Smooth muscle cell (in vitro differentiated cells): ENCODE measurements at regions not wholly inside any gene's neighbourhood (a gene's known extent, or its start where the extent isn't known, plus 50 kb on each side); places are given as distances from the start of the nearest gene placed in this dataset.

Source experiments
- DNase-seq: peaks from one replicate; lab custom pipeline; 2025; ENCODE audit not compliant: unreplicated experiment; lab: John Stamatoyannopoulos, UW
- H2AFZ ChIP-seq: fragments of 200-600 bp; sonication (generic); 2 replicates; pipeline ENCODE4 v1.6.0; 2016; ENCODE audit warnings: antibody characterized with exemption, low read depth, mild to moderate bottlenecking
- H3F3A ChIP-seq: fragments of 200-600 bp; sonication (generic); 2 replicates; pipeline ENCODE4 v1.6.0; 2017; ENCODE audit warnings: antibody characterized with exemption, low read depth
- H3K27ac ChIP-seq: fragments of 200-600 bp; sonication (generic); 2 replicates; pipeline ENCODE4 v1.5.1; 2016; ENCODE audit warnings: low read depth, mild to moderate bottlenecking
- H3K27me3 ChIP-seq: fragments of 200-600 bp; sonication (generic); 2 replicates; pipeline ENCODE4 v1.6.1; 2016; ENCODE audit warnings: low read depth, mild to moderate bottlenecking
- H3K36me3 ChIP-seq: fragments of 200-600 bp; sonication (generic); 2 replicates; pipeline ENCODE4 v1.5.1; 2016; ENCODE audit warnings: low read depth
- H3K4me1 ChIP-seq: fragments of 200-600 bp; sonication (generic); 2 replicates; pipeline ENCODE4 v1.5.1; 2016; ENCODE audit warnings: low read depth
- H3K4me2 ChIP-seq: fragments of 200-600 bp; sonication (generic); 2 replicates; pipeline ENCODE4 v1.6.0; 2016; ENCODE audit warnings: mild to moderate bottlenecking
- H3K4me3 ChIP-seq: fragments of 200-600 bp; sonication (generic); 2 replicates; pipeline ENCODE4 v1.5.1; 2016; ENCODE audit warnings: mild to moderate bottlenecking
- H3K79me2 ChIP-seq: fragments of 200-600 bp; sonication (generic); 2 replicates; pipeline ENCODE4 v1.6.0; 2016; ENCODE audit warnings: low read depth, mild to moderate bottlenecking
- H3K9ac ChIP-seq: fragments of 200-600 bp; sonication (generic); 2 replicates; pipeline ENCODE4 v1.6.0; 2016; ENCODE audit warnings: low read depth
- H3K9me3 ChIP-seq: fragments of 200-600 bp; sonication (generic); replicated peaks from 2 replicates; pipeline ENCODE4 v1.5.1; 2016; ENCODE audit warnings: low read depth
- H4K20me1 ChIP-seq: fragments of 200-600 bp; sonication (generic); 2 replicates; pipeline ENCODE4 v1.6.0; 2016; ENCODE audit warnings: low read depth
- WGBS: methylation state at CpG from one replicate; pipeline ENCODE4 v1.1.7; 2016; ENCODE audit warnings: low lambda C conversion rate; 5-methylcytosine and 5-hydroxymethylcytosine counted together
- TF ChIP-seq, protein P1 (sequence below): fragments of 200-600 bp; sonication (generic); IDR thresholded peaks from 2 replicates; pipeline ENCODE4 v1.5.1; 2017; ENCODE audit warnings: borderline replicate concordance, mild to moderate bottlenecking, antibody characterized with exemption; ENCODE audit not compliant: insufficient read depth, poor library complexity, severe bottlenecking

GRCh38 chr5:146965761-146966659, 87.5 kb upstream of the PPP2R2B start:
- no peaks in the 10 kb centered on the region for H3K36me3 ChIP-seq
- H3K27ac ChIP-seq = no peak overlapping the region
- no peak overlapping the region for H3K9ac ChIP-seq
- no peak overlapping the region for H3K4me3 ChIP-seq
- H3K4me2 ChIP-seq = no peak overlapping the region
- TF ChIP-seq, protein P1, sequence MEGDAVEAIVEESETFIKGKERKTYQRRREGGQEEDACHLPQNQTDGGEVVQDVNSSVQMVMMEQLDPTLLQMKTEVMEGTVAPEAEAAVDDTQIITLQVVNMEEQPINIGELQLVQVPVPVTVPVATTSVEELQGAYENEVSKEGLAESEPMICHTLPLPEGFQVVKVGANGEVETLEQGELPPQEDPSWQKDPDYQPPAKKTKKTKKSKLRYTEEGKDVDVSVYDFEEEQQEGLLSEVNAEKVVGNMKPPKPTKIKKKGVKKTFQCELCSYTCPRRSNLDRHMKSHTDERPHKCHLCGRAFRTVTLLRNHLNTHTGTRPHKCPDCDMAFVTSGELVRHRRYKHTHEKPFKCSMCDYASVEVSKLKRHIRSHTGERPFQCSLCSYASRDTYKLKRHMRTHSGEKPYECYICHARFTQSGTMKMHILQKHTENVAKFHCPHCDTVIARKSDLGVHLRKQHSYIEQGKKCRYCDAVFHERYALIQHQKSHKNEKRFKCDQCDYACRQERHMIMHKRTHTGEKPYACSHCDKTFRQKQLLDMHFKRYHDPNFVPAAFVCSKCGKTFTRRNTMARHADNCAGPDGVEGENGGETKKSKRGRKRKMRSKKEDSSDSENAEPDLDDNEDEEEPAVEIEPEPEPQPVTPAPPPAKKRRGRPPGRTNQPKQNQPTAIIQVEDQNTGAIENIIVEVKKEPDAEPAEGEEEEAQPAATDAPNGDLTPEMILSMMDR = peak; percentile 86
- no peaks in the 10 kb centered on the region for H4K20me1 ChIP-seq
- H3F3A ChIP-seq = no peaks in the 10 kb centered on the region
- 44% methylated on average over 15 of the region's 15 CpGs for WGBS
- DNase-seq = peak; percentile 8
- no peaks in the 10 kb centered on the region for H3K4me1 ChIP-seq
- H2AFZ ChIP-seq = no peak overlapping the region
- H3K79me2 ChIP-seq = no peaks in the 10 kb centered on the region
- H3K9me3 ChIP-seq = no peaks in the 10 kb centered on the region
- H3K27me3 ChIP-seq = no peaks in the 10 kb centered on the region

DNA sequence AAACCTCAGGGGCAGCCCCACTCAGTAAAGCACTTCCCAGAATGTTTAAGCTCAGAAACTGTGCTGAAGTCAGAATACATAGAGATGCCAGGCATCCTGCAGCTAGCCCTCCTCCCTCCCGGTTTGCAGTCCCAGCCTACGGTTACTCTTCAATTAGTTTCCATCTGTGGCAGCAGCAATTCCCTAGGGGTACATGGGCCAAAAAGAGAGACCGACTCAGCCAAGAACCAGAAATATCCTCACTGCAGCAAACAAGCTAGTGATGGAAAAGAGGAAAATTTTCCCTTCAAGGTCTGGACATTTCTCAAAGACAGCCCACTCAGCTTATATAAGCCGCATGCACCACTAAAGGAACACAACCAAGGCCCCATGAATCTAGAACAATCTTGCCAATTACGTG, 89.1 kb upstream of the PPP2R2B start:
- H2AFZ ChIP-seq = no peak overlapping the region
- H4K20me1 ChIP-seq = no peaks in the 10 kb centered on the region
- 78% methylated on average over 5 of the region's 5 CpGs for WGBS
- no peaks in the 10 kb centered on the region for H3K27me3 ChIP-seq
- H3K9me3 ChIP-seq = no peaks in the 10 kb centered on the region
- no peak for DNase-seq
- no peaks in the 10 kb centered on the region for H3F3A ChIP-seq
- no peak overlapping the region for H3K9ac ChIP-seq
- no peak overlapping the region for H3K4me2 ChIP-seq
- H3K79me2 ChIP-seq = no peaks in the 10 kb centered on the region
- TF ChIP-seq, protein P1 = no peak
- H3K4me3 ChIP-seq = no peak overlapping the region
- no peaks in the 10 kb centered on the region for H3K4me1 ChIP-seq
- H3K27ac ChIP-seq = no peak overlapping the region
- no peaks in the 10 kb centered on the region for H3K36me3 ChIP-seq

DNA sequence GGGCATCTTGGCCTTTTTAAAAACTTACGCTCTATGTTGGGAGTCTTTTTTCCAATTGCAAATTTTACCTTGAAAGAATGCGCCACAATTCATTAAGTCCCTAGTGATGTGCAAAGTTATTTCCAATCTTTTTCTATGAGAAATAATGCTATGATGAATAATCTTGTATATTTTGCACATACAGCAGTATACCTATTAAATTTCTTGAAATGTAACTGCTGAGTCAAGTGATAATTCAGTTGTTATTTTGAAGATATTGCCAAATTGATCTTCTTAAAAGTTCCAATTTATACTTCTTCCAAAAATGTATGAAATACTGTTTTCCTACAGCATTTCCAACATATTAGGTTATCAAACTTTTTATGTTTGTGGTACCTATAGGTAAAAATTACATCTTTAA, 92.8 kb upstream of the PPP2R2B start:
- no peaks in the 10 kb centered on the region for H3F3A ChIP-seq
- no peaks in the 10 kb centered on the region for H3K36me3 ChIP-seq
- WGBS = 96% methylated on average over 2 of the region's 2 CpGs
- H3K79me2 ChIP-seq = no peaks in the 10 kb centered on the region
- no peaks in the 10 kb centered on the region for H4K20me1 ChIP-seq
- no peak overlapping the region for H3K27ac ChIP-seq
- no peaks in the 10 kb centered on the region for H3K27me3 ChIP-seq
- no peak for DNase-seq
- no peak overlapping the region for H3K4me2 ChIP-seq
- H3K9me3 ChIP-seq = no peaks in the 10 kb centered on the region
- H2AFZ ChIP-seq = no peak overlapping the region
- no peak overlapping the region for H3K4me3 ChIP-seq
- H3K9ac ChIP-seq = no peak overlapping the region
- TF ChIP-seq, protein P1 = no peak
- H3K4me1 ChIP-seq = no peaks in the 10 kb centered on the region

DNA sequence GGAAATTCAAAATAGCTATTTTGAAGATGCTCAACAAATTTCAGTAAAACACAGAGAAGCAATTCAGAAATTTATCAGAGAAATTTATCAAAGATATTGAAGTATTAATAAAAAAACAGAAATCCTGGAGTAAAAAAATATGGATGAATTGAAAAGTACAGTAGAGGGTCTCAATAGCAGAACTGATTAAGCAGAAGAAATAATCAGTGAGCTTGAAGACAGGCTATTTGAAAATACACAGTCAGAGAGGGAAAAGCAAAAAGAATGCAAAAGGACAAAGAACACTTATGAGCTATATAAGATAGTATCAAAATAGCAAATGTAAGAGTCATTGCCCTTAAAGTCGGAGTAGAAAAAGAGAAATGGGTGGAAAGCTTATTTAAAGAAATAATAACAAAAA, 107.9 kb upstream of the PPP2R2B start:
- Histone ChIP-seq H3K36me3 (peaks cover 4% of the 10 kb centered on the region), H3K27ac (no peak overlapping the region), H3F3A (no peaks in the 10 kb centered on the region), H3K27me3 (no peaks in the 10 kb centered on the region), H3K79me2 (no peaks in the 10 kb centered on the region), H3K4me1 (no peaks in the 10 kb centered on the region), H3K4me2 (no peak overlapping the region), H3K9ac (no peak overlapping the region), H3K4me3 (no peak overlapping the region), H4K20me1 (no peaks in the 10 kb centered on the region), H3K9me3 (peaks cover 5% of the 10 kb centered on the region), H2AFZ (no peak overlapping the region)
- TF ChIP-seq, protein P1 = no peak
- WGBS = 81% methylated on average over 1 of the region's 1 CpG
- DNase-seq = no peak
